ENCODE measurements at regions not wholly inside any gene's neighbourhood (a gene's known extent, or its start where the extent isn't known, plus 50 kb on each side); places are given as distances from the start of the nearest gene placed in this dataset.
"Not testable (repeated sequence)": the region's sequence is repeated elsewhere in the genome, so short reads cannot be mapped to it uniquely, and the experiment has no call there.

- POLR2A ChIA-PET: interaction anchor here (0.6 kb wide), 1 partner anchor 59 kb away, joined by 6 read pairs; no protein-coding TSS in a partner anchor
- H3K27ac Mint-ChIP-seq: no peak overlapping the region
- no peak overlapping the region for H3K4me3 Mint-ChIP-seq
Observed at GRCh38 chr13:24563087-24563486, 50.5 kb upstream of the PARP4 start.

GRCh38 chr13:24563971-24564370 lies 51.4 kb upstream of the PARP4 start:
- POLR2A ChIA-PET; H3K4me3 Mint-ChIP-seq; H3K27ac Mint-ChIP-seq; H3K36me3 Mint-ChIP-seq; H3K9me3 Mint-ChIP-seq; DNase-seq; ATAC-seq (ENCODE audit: low read depth): not testable (repeated sequence)
- Mint-ChIP-seq H3K4me1 (peaks cover 14% of the 10 kb centered on the region), H3K27me3 (peaks cover 22% of the 10 kb centered on the region)

More at GRCh38 chr13:24563087-24563486, 50.5 kb upstream of the PARP4 start:
- no peak for ATAC-seq (ENCODE audit: low read depth)
- Mint-ChIP-seq H3K36me3 (no peaks in the 10 kb centered on the region), H3K4me1 (peaks cover 14% of the 10 kb centered on the region), H3K27me3 (peaks cover 30% of the 10 kb centered on the region), H3K9me3 (peaks cover 1% of the 10 kb centered on the region)
- no peak for DNase-seq

GRCh38 chr13:24564881-24565280 lies 52.3 kb upstream of the PARP4 start:
- POLR2A ChIA-PET: no interaction called here
- no peak for DNase-seq
- Mint-ChIP-seq H3K4me1 (peaks cover 5% of the 10 kb centered on the region), H3K27ac (no peak overlapping the region), H3K9me3 (peaks cover 1% of the 10 kb centered on the region), H3K36me3 (no peaks in the 10 kb centered on the region), H3K4me3 (no peak overlapping the region), H3K27me3 (peaks cover 16% of the 10 kb centered on the region)
- no peak for ATAC-seq (ENCODE audit: low read depth)

- H3K27ac Mint-ChIP-seq; H3K4me1 Mint-ChIP-seq; ATAC-seq (ENCODE audit: low read depth); H3K36me3 Mint-ChIP-seq; DNase-seq; H3K9me3 Mint-ChIP-seq; POLR2A ChIA-PET; H3K4me3 Mint-ChIP-seq: not testable (repeated sequence)
- peaks cover 21% of the 10 kb centered on the region for H3K27me3 Mint-ChIP-seq
Observed at GRCh38 chr13:24567593-24567992, 55.0 kb upstream of the PARP4 start.

GRCh38 chr13:24574847-24575246 lies 62.3 kb upstream of the PARP4 start:
- no peak for ATAC-seq (ENCODE audit: low read depth)
- H3K4me3 Mint-ChIP-seq: no peak overlapping the region
- POLR2A ChIA-PET: no interaction called here

GRCh38 chr13:24580315-24580714 lies 67.7 kb upstream of the PARP4 start:
- H3K9me3 Mint-ChIP-seq; H3K27ac Mint-ChIP-seq; H3K36me3 Mint-ChIP-seq; H3K4me3 Mint-ChIP-seq; H3K4me1 Mint-ChIP-seq; DNase-seq; POLR2A ChIA-PET; H3K27me3 Mint-ChIP-seq; ATAC-seq (ENCODE audit: low read depth): not testable (repeated sequence)

More at GRCh38 chr13:24574847-24575246, 62.3 kb upstream of the PARP4 start:
- Mint-ChIP-seq H3K27ac (no peak overlapping the region), H3K27me3 (peaks cover 14% of the 10 kb centered on the region), H3K36me3 (peaks cover 3% of the 10 kb centered on the region), H3K4me1 (peaks cover 6% of the 10 kb centered on the region), H3K9me3 (peaks cover 8% of the 10 kb centered on the region)
- no peak for DNase-seq

GRCh38 chr13:24581578-24581977 lies 69.0 kb upstream of the PARP4 start:
- H3K36me3 Mint-ChIP-seq; H3K9me3 Mint-ChIP-seq; H3K4me3 Mint-ChIP-seq; H3K4me1 Mint-ChIP-seq; ATAC-seq (ENCODE audit: low read depth); POLR2A ChIA-PET; H3K27ac Mint-ChIP-seq; H3K27me3 Mint-ChIP-seq; DNase-seq: not testable (repeated sequence)

GRCh38 chr13:24591697-24592096 lies 79.1 kb upstream of the PARP4 start:
- ATAC-seq (ENCODE audit: low read depth); H3K36me3 Mint-ChIP-seq; H3K27ac Mint-ChIP-seq; H3K27me3 Mint-ChIP-seq; H3K4me1 Mint-ChIP-seq; DNase-seq; H3K4me3 Mint-ChIP-seq; POLR2A ChIA-PET; H3K9me3 Mint-ChIP-seq: not testable (repeated sequence)

GRCh38 chr13:24597906-24598670 lies 82.1 kb upstream of the ATP12A start:
- POLR2A ChIA-PET; ATAC-seq (ENCODE audit: low read depth); H3K9me3 Mint-ChIP-seq; H3K36me3 Mint-ChIP-seq; H3K4me3 Mint-ChIP-seq; H3K27me3 Mint-ChIP-seq; DNase-seq: not testable (repeated sequence)
- H3K27ac Mint-ChIP-seq: peak overlapping the region; percentile 54
- H3K4me1 Mint-ChIP-seq: peaks cover 21% of the 10 kb centered on the region

- DNase-seq; ATAC-seq (ENCODE audit: low read depth); H3K27me3 Mint-ChIP-seq; POLR2A ChIA-PET; H3K36me3 Mint-ChIP-seq: not testable (repeated sequence)
- peak overlapping the region; percentile 27 for H3K27ac Mint-ChIP-seq
- peak overlapping the region; percentile 7 for H3K4me3 Mint-ChIP-seq
- H3K9me3 Mint-ChIP-seq: peaks cover 10% of the 10 kb centered on the region
- peaks cover 21% of the 10 kb centered on the region for H3K4me1 Mint-ChIP-seq
Observed at GRCh38 chr13:24599019-24599791, 81.0 kb upstream of the ATP12A start.

GRCh38 chr13:24605923-24606372 lies 74.3 kb upstream of the ATP12A start:
- peaks cover 12% of the 10 kb centered on the region for H3K4me1 Mint-ChIP-seq
- H3K9me3 Mint-ChIP-seq: peaks cover 14% of the 10 kb centered on the region
- no peak overlapping the region for H3K4me3 Mint-ChIP-seq
- H3K27me3 Mint-ChIP-seq: no peaks in the 10 kb centered on the region
- peaks cover 9% of the 10 kb centered on the region for H3K36me3 Mint-ChIP-seq
- POLR2A ChIA-PET: interaction anchor here (0.6 to 1.4 kb wide), 5 partner anchors 9 to 74 kb away, joined by 3 to 8 read pairs (median 6); partner anchors contain the start of gene ATP12A
- DNase-seq (no peak), ATAC-seq (ENCODE audit: low read depth) (peak; percentile 75)
- H3K27ac Mint-ChIP-seq: peak overlapping the region; percentile 65

GRCh38 chr13:24606486-24607170 lies 73.6 kb upstream of the ATP12A start:
- Mint-ChIP-seq H3K4me3 (no peak overlapping the region), H3K36me3 (peaks cover 9% of the 10 kb centered on the region), H3K27me3 (no peaks in the 10 kb centered on the region), H3K4me1 (peaks cover 19% of the 10 kb centered on the region), H3K27ac (peak overlapping the region; percentile 65), H3K9me3 (peaks cover 13% of the 10 kb centered on the region)
- POLR2A ChIA-PET: interaction anchor here (0.6 to 1.4 kb wide), 4 partner anchors 10 to 74 kb away, joined by 3 to 6 read pairs (median 5); partner anchors contain the start of gene ATP12A
- ATAC-seq (ENCODE audit: low read depth): no peak
- DNase-seq: no peak

- H3K27ac Mint-ChIP-seq: no peak overlapping the region
- peaks cover 2% of the 10 kb centered on the region for H3K36me3 Mint-ChIP-seq
- peaks cover 1% of the 10 kb centered on the region for H3K9me3 Mint-ChIP-seq
Observed at GRCh38 chr13:24610956-24611355, 69.3 kb upstream of the ATP12A start.

More at GRCh38 chr13:24610956-24611355, 69.3 kb upstream of the ATP12A start:
- POLR2A ChIA-PET: interaction anchor here (1.0 kb wide), 1 partner anchor 9 kb away, joined by 3 read pairs; no protein-coding TSS in a partner anchor
- ATAC-seq (ENCODE audit: low read depth): no peak
- H3K4me1 Mint-ChIP-seq: peaks cover 26% of the 10 kb centered on the region
- no peak overlapping the region for H3K4me3 Mint-ChIP-seq
- H3K27me3 Mint-ChIP-seq: no peaks in the 10 kb centered on the region
- DNase-seq: no peak

Data from activated naive CD8-positive, alpha-beta T cell treated with anti-CD3 and anti-CD28 coated beads, Interleukin-2, amount 10 ng/mL, durations not matched to agents 7 days and 5 days (primary cell).